GM23248 (cell line): ENCODE measurements at regions not wholly inside any gene's neighbourhood (a gene's known extent, or its start where the extent isn't known, plus 50 kb on each side); places are given as distances from the start of the nearest gene placed in this dataset.

Experiments used
- DNase-seq: peaks from one replicate; pipeline ENCODE4 v3.0.0-alpha.2; 2015
- H2AFZ ChIP-seq: fragments of 200-600 bp; sonication (generic); 2 replicates; pipeline ENCODE4 v1.6.1; 2016; ENCODE audit warnings: antibody characterized with exemption
- H3F3A ChIP-seq: fragments of 200-600 bp; sonication (generic); 2 replicates; pipeline ENCODE4 v1.6.1; 2016; ENCODE audit warnings: mild to moderate bottlenecking, antibody characterized with exemption, mixed run types; ENCODE audit not compliant: insufficient read depth
- H3K27ac ChIP-seq: fragments of 200-600 bp; sonication (generic); 2 replicates; pipeline ENCODE4 v1.5.1; 2016; ENCODE audit warnings: mild to moderate bottlenecking
- H3K27me3 ChIP-seq: fragments of 200-600 bp; sonication (generic); replicated peaks from 2 replicates; pipeline ENCODE4 v1.6.1; 2016; ENCODE audit warnings: mild to moderate bottlenecking; ENCODE audit not compliant: insufficient read depth
- H3K36me3 ChIP-seq: fragments of 200-600 bp; sonication (generic); 2 replicates; pipeline ENCODE4 v1.6.1; 2016; ENCODE audit warnings: low read depth, mild to moderate bottlenecking
- H3K4me1 ChIP-seq: fragments of 200-600 bp; sonication (generic); 2 replicates; pipeline ENCODE4 v1.6.1; 2016; ENCODE audit warnings: mild to moderate bottlenecking; ENCODE audit not compliant: insufficient read depth
- H3K4me2 ChIP-seq: fragments of 200-600 bp; sonication (generic); one replicate; pipeline ENCODE4 v1.6.1; 2016; ENCODE audit warnings: mild to moderate bottlenecking; ENCODE audit not compliant: unreplicated experiment
- H3K4me3 ChIP-seq: fragments of 200-600 bp; sonication (generic); 2 replicates; pipeline ENCODE4 v1.5.1; 2016; ENCODE audit warnings: mild to moderate bottlenecking
- H3K79me2 ChIP-seq: fragments of 200-600 bp; sonication (generic); 2 replicates; pipeline ENCODE4 v1.6.1; 2016; ENCODE audit warnings: mild to moderate bottlenecking; ENCODE audit not compliant: insufficient read depth
- H3K9ac ChIP-seq: fragments of 200-600 bp; sonication (generic); 2 replicates; pipeline ENCODE4 v1.6.1; 2016; ENCODE audit warnings: mild to moderate bottlenecking
- H3K9me2 ChIP-seq: fragments of 200-600 bp; sonication (generic); 2 replicates; pipeline ENCODE4 v1.6.1; 2016; ENCODE audit warnings: mixed run types, mild to moderate bottlenecking, moderate library complexity; ENCODE audit not compliant: insufficient read depth
- H3K9me3 ChIP-seq: fragments of 200-600 bp; sonication (generic); one replicate; pipeline ENCODE4 v1.6.1; 2017; ENCODE audit warnings: low read depth
- H4K20me1 ChIP-seq: fragments of 200-600 bp; sonication (generic); 2 replicates; pipeline ENCODE4 v1.6.0; 2016; ENCODE audit not compliant: insufficient read depth
- EZH2 ChIP-seq: fragments of 200-600 bp; sonication (generic); IDR thresholded peaks from 2 replicates; pipeline ENCODE4 v1.6.1; 2018; ENCODE audit warnings: antibody characterized with exemption, mild to moderate bottlenecking; ENCODE audit not compliant: insufficient read depth, poor library complexity, severe bottlenecking
- EZH2phosphoT487 ChIP-seq: fragments of 200-600 bp; sonication (generic); IDR thresholded peaks from 2 replicates; pipeline ENCODE4 v1.6.1; 2018; ENCODE audit warnings: antibody characterized with exemption, moderate library complexity, mild to moderate bottlenecking, low read depth; ENCODE audit not compliant: insufficient read depth
- WGBS, 2 experiments: methylation state at CpG; one replicate each; pipeline ENCODE4 v1.1.6; 2015 to 2017; ENCODE audit warnings: low lambda C conversion rate in 2 of 2, low coverage in 1 of 2; ENCODE audit errors: missing lambda C conversion rate in 2 of 2; 5-methylcytosine and 5-hydroxymethylcytosine counted together
- in situ Hi-C: fragments of 300-500 bp; cut with MboI; formaldehyde crosslinking; loops from 2 replicates; pipeline ENCODE4 v1.15.0; 2020

- H3F3A ChIP-seq: no peaks in the 10 kb centered on the region
- no peak overlapping the region for H3K4me2 ChIP-seq
- no peaks in the 10 kb centered on the region for H3K27me3 ChIP-seq
- in situ Hi-C loops: no loop called here
- no peaks in the 10 kb centered on the region for H3K36me3 ChIP-seq
- no peak overlapping the region for H3K9ac ChIP-seq
- no peaks in the 10 kb centered on the region for H3K4me1 ChIP-seq
- 61 to 69% methylated on average over 7 of the region's 7 CpGs for WGBS, 2 experiments
- H3K9me3 ChIP-seq: no peaks in the 10 kb centered on the region
- DNase-seq: no peak
- H2AFZ ChIP-seq: no peak overlapping the region
- no peak overlapping the region for H3K27ac ChIP-seq
- H3K4me3 ChIP-seq: no peak overlapping the region
- H4K20me1 ChIP-seq: no peaks in the 10 kb centered on the region
- TF ChIP-seq EZH2phosphoT487: no peak
- TF ChIP-seq EZH2: no peak
- no peaks in the 10 kb centered on the region for H3K79me2 ChIP-seq
- H3K9me2 ChIP-seq: no peaks in the 10 kb centered on the region
Observed at GRCh38 chr2:128792476-128793054, 473.9 kb upstream of the HS6ST1 start.

GRCh38 chr2:128793404-128793803, 474.7 kb upstream of the HS6ST1 start:
- Histone ChIP-seq H3K9ac (no peak overlapping the region), H3K79me2 (no peaks in the 10 kb centered on the region), H3K27me3 (no peaks in the 10 kb centered on the region), H2AFZ (no peak overlapping the region), H3K9me3 (no peaks in the 10 kb centered on the region), H3K27ac (no peak overlapping the region), H3K4me3 (no peak overlapping the region), H3K36me3 (no peaks in the 10 kb centered on the region), H3F3A (no peaks in the 10 kb centered on the region), H4K20me1 (no peaks in the 10 kb centered on the region), H3K9me2 (no peaks in the 10 kb centered on the region), H3K4me1 (no peaks in the 10 kb centered on the region), H3K4me2 (no peak overlapping the region)
- TF ChIP-seq EZH2 (no peak), EZH2phosphoT487 (no peak)
- 35 to 38% methylated on average over 6 of the region's 6 CpGs for WGBS, 2 experiments
- in situ Hi-C loops: no loop called here
- DNase-seq: no peak

GRCh38 chr2:128794285-128794684, 475.6 kb upstream of the HS6ST1 start:
- Histone ChIP-seq H3K9me3 (no peaks in the 10 kb centered on the region), H4K20me1 (no peaks in the 10 kb centered on the region), H3K27me3 (no peaks in the 10 kb centered on the region), H3K27ac (no peak overlapping the region), H3K9me2 (no peaks in the 10 kb centered on the region), H3K79me2 (no peaks in the 10 kb centered on the region), H3F3A (no peaks in the 10 kb centered on the region), H3K36me3 (no peaks in the 10 kb centered on the region), H3K4me2 (no peak overlapping the region), H3K4me3 (no peak overlapping the region), H3K4me1 (no peaks in the 10 kb centered on the region), H2AFZ (no peak overlapping the region), H3K9ac (no peak overlapping the region)
- in situ Hi-C loops: no loop called here
- WGBS, 2 experiments: 61 to 73% methylated on average over 6 of the region's 6 CpGs
- TF ChIP-seq EZH2phosphoT487: no peak
- TF ChIP-seq EZH2: no peak
- no peak for DNase-seq

- in situ Hi-C loops: no loop called here
- Histone ChIP-seq H3F3A (no peaks in the 10 kb centered on the region), H3K9me3 (no peaks in the 10 kb centered on the region), H3K4me3 (no peak overlapping the region), H4K20me1 (no peaks in the 10 kb centered on the region), H3K36me3 (no peaks in the 10 kb centered on the region), H3K4me1 (no peaks in the 10 kb centered on the region), H2AFZ (no peak overlapping the region), H3K27ac (no peak overlapping the region), H3K4me2 (no peak overlapping the region), H3K9me2 (no peaks in the 10 kb centered on the region), H3K79me2 (no peaks in the 10 kb centered on the region), H3K27me3 (no peaks in the 10 kb centered on the region), H3K9ac (no peak overlapping the region)
- TF ChIP-seq EZH2phosphoT487: no peak
- TF ChIP-seq EZH2: no peak
- DNase-seq: no peak
- 38 to 41% methylated on average over 4 of the region's 4 CpGs for WGBS, 2 experiments
Observed at GRCh38 chr2:128796321-128796720, 477.7 kb upstream of the HS6ST1 start.

GRCh38 chr2:128797092-128797491, 478.4 kb upstream of the HS6ST1 start:
- Histone ChIP-seq H3K27me3 (0 out of 2 replicates have a peak, but pooled peaks cover 5% of the 10 kb centered on the region), H3K9me2 (no peaks in the 10 kb centered on the region), H3F3A (no peaks in the 10 kb centered on the region), H3K27ac (no peak overlapping the region), H4K20me1 (no peaks in the 10 kb centered on the region), H3K9ac (no peak overlapping the region), H3K4me2 (no peak overlapping the region), H3K4me3 (no peak overlapping the region), H2AFZ (no peak overlapping the region), H3K4me1 (no peaks in the 10 kb centered on the region), H3K9me3 (no peaks in the 10 kb centered on the region), H3K79me2 (no peaks in the 10 kb centered on the region), H3K36me3 (no peaks in the 10 kb centered on the region)
- in situ Hi-C loops: no loop called here
- no peak for TF ChIP-seq EZH2
- no peak for TF ChIP-seq EZH2phosphoT487
- DNase-seq: no peak
- WGBS, 2 experiments: 9 to 19% methylated on average over 4 of the region's 4 CpGs
